ENCODE measurements at regions not wholly inside any gene's neighbourhood (a gene's known extent, or its start where the extent isn't known, plus 50 kb on each side); places are given as distances from the start of the nearest gene placed in this dataset.

GRCh38 chr3:153623834-153624233, 461.8 kb downstream of the RAP2B start:
- Histone ChIP-seq H3K4me2 (ENCODE audit: low read length) (no peak overlapping the region), H3K4me3 (ENCODE audit: low read length) (no peak overlapping the region), H3K4me1 (ENCODE audit: control insufficient read depth, insufficient read depth, low read length) (no peaks in the 10 kb centered on the region), H3K9me3 (replicated peaks; ENCODE audit: low read length) (no peaks in the 10 kb centered on the region), H3K9ac (ENCODE audit: low read depth, low read length) (no peak overlapping the region), H3K27me3 (ENCODE audit: control insufficient read depth, insufficient read depth, low read length) (no peaks in the 10 kb centered on the region), H3K36me3 (ENCODE audit: insufficient read depth, low read length) (no peaks in the 10 kb centered on the region)

- no peak overlapping the region for H3K9ac ChIP-seq (ENCODE audit: low read depth, low read length)
- no peak overlapping the region for H3K4me2 ChIP-seq (ENCODE audit: low read length)
- no peaks in the 10 kb centered on the region for H3K36me3 ChIP-seq (ENCODE audit: insufficient read depth, low read length)
- H3K27me3 ChIP-seq (ENCODE audit: control insufficient read depth, insufficient read depth, low read length): no peaks in the 10 kb centered on the region
- no peaks in the 10 kb centered on the region for H3K4me1 ChIP-seq (ENCODE audit: control insufficient read depth, insufficient read depth, low read length)
- no peak overlapping the region for H3K4me3 ChIP-seq (ENCODE audit: low read length)
- no peaks in the 10 kb centered on the region for H3K9me3 ChIP-seq (replicated peaks; ENCODE audit: low read length)
Observed at GRCh38 chr3:153624310-153625030, 462.4 kb downstream of the RAP2B start.

GRCh38 chr3:153625506-153625905, 463.5 kb downstream of the RAP2B start:
- Histone ChIP-seq H3K9me3 (replicated peaks; ENCODE audit: low read length) (no peaks in the 10 kb centered on the region), H3K27me3 (ENCODE audit: control insufficient read depth, insufficient read depth, low read length) (no peaks in the 10 kb centered on the region), H3K4me1 (ENCODE audit: control insufficient read depth, insufficient read depth, low read length) (no peaks in the 10 kb centered on the region), H3K4me2 (ENCODE audit: low read length) (no peak overlapping the region), H3K9ac (ENCODE audit: low read depth, low read length) (no peak overlapping the region), H3K36me3 (ENCODE audit: insufficient read depth, low read length) (no peaks in the 10 kb centered on the region), H3K4me3 (ENCODE audit: low read length) (no peak overlapping the region)

GRCh38 chr3:153626158-153626557, 464.1 kb downstream of the RAP2B start:
- no peak overlapping the region for H3K4me2 ChIP-seq (ENCODE audit: low read length)
- H3K9me3 ChIP-seq (replicated peaks; ENCODE audit: low read length): no peaks in the 10 kb centered on the region
- H3K36me3 ChIP-seq (ENCODE audit: insufficient read depth, low read length): no peaks in the 10 kb centered on the region
- no peak overlapping the region for H3K9ac ChIP-seq (ENCODE audit: low read depth, low read length)
- no peak overlapping the region for H3K4me3 ChIP-seq (ENCODE audit: low read length)
- H3K27me3 ChIP-seq (ENCODE audit: control insufficient read depth, insufficient read depth, low read length): no peaks in the 10 kb centered on the region
- H3K4me1 ChIP-seq (ENCODE audit: control insufficient read depth, insufficient read depth, low read length): no peaks in the 10 kb centered on the region

GRCh38 chr3:153628591-153628990, 466.6 kb downstream of the RAP2B start:
- no peaks in the 10 kb centered on the region for H3K4me1 ChIP-seq (ENCODE audit: control insufficient read depth, insufficient read depth, low read length)
- no peaks in the 10 kb centered on the region for H3K9me3 ChIP-seq (replicated peaks; ENCODE audit: low read length)
- H3K4me3 ChIP-seq (ENCODE audit: low read length): no peak overlapping the region
- no peak overlapping the region for H3K9ac ChIP-seq (ENCODE audit: low read depth, low read length)
- H3K27me3 ChIP-seq (ENCODE audit: control insufficient read depth, insufficient read depth, low read length): no peaks in the 10 kb centered on the region
- no peaks in the 10 kb centered on the region for H3K36me3 ChIP-seq (ENCODE audit: insufficient read depth, low read length)
- H3K4me2 ChIP-seq (ENCODE audit: low read length): no peak overlapping the region

GRCh38 chr3:153629148-153629547, 467.1 kb downstream of the RAP2B start:
- H3K9me3 ChIP-seq (replicated peaks; ENCODE audit: low read length): no peaks in the 10 kb centered on the region
- H3K4me1 ChIP-seq (ENCODE audit: control insufficient read depth, insufficient read depth, low read length): no peaks in the 10 kb centered on the region
- H3K27me3 ChIP-seq (ENCODE audit: control insufficient read depth, insufficient read depth, low read length): no peaks in the 10 kb centered on the region
- no peak overlapping the region for H3K9ac ChIP-seq (ENCODE audit: low read depth, low read length)
- no peak overlapping the region for H3K4me2 ChIP-seq (ENCODE audit: low read length)
- H3K4me3 ChIP-seq (ENCODE audit: low read length): no peak overlapping the region
- H3K36me3 ChIP-seq (ENCODE audit: insufficient read depth, low read length): no peaks in the 10 kb centered on the region

- Histone ChIP-seq H3K9me3 (replicated peaks; ENCODE audit: low read length) (no peaks in the 10 kb centered on the region), H3K27me3 (ENCODE audit: control insufficient read depth, insufficient read depth, low read length) (no peaks in the 10 kb centered on the region), H3K36me3 (ENCODE audit: insufficient read depth, low read length) (no peaks in the 10 kb centered on the region), H3K9ac (ENCODE audit: low read depth, low read length) (no peak overlapping the region), H3K4me2 (ENCODE audit: low read length) (no peak overlapping the region), H3K4me1 (ENCODE audit: control insufficient read depth, insufficient read depth, low read length) (no peaks in the 10 kb centered on the region), H3K4me3 (ENCODE audit: low read length) (no peak overlapping the region)
Observed at GRCh38 chr3:153631102-153631501, 469.1 kb downstream of the RAP2B start.

GRCh38 chr3:153631664-153632063, 469.6 kb downstream of the RAP2B start:
- H3K4me2 ChIP-seq (ENCODE audit: low read length): no peak overlapping the region
- H3K9me3 ChIP-seq (replicated peaks; ENCODE audit: low read length): no peaks in the 10 kb centered on the region
- H3K4me1 ChIP-seq (ENCODE audit: control insufficient read depth, insufficient read depth, low read length): no peaks in the 10 kb centered on the region
- no peaks in the 10 kb centered on the region for H3K36me3 ChIP-seq (ENCODE audit: insufficient read depth, low read length)
- H3K4me3 ChIP-seq (ENCODE audit: low read length): no peak overlapping the region
- no peak overlapping the region for H3K9ac ChIP-seq (ENCODE audit: low read depth, low read length)
- H3K27me3 ChIP-seq (ENCODE audit: control insufficient read depth, insufficient read depth, low read length): no peaks in the 10 kb centered on the region

- H3K27me3 ChIP-seq (ENCODE audit: control insufficient read depth, insufficient read depth, low read length): no peaks in the 10 kb centered on the region
- H3K4me3 ChIP-seq (ENCODE audit: low read length): no peak overlapping the region
- H3K4me1 ChIP-seq (ENCODE audit: control insufficient read depth, insufficient read depth, low read length): no peaks in the 10 kb centered on the region
- no peaks in the 10 kb centered on the region for H3K9me3 ChIP-seq (replicated peaks; ENCODE audit: low read length)
- no peak overlapping the region for H3K9ac ChIP-seq (ENCODE audit: low read depth, low read length)
- H3K36me3 ChIP-seq (ENCODE audit: insufficient read depth, low read length): no peaks in the 10 kb centered on the region
- no peak overlapping the region for H3K4me2 ChIP-seq (ENCODE audit: low read length)
Observed at GRCh38 chr3:153633407-153633806, 471.4 kb downstream of the RAP2B start.

- H3K27me3 ChIP-seq (ENCODE audit: control insufficient read depth, insufficient read depth, low read length): no peaks in the 10 kb centered on the region
Observed at GRCh38 chr3:153634683-153635082, 472.7 kb downstream of the RAP2B start.

GRCh38 chr3:153639631-153640030, 477.6 kb downstream of the RAP2B start:
- Histone ChIP-seq H3K27me3 (ENCODE audit: control insufficient read depth, insufficient read depth, low read length) (no peaks in the 10 kb centered on the region), H3K4me2 (ENCODE audit: low read length) (no peak overlapping the region), H3K4me1 (ENCODE audit: control insufficient read depth, insufficient read depth, low read length) (no peaks in the 10 kb centered on the region), H3K9me3 (replicated peaks; ENCODE audit: low read length) (no peaks in the 10 kb centered on the region), H3K9ac (ENCODE audit: low read depth, low read length) (no peak overlapping the region), H3K36me3 (ENCODE audit: insufficient read depth, low read length) (no peaks in the 10 kb centered on the region), H3K4me3 (ENCODE audit: low read length) (no peak overlapping the region)

More at GRCh38 chr3:153634683-153635082, 472.7 kb downstream of the RAP2B start:
- H3K9ac ChIP-seq (ENCODE audit: low read depth, low read length): no peak overlapping the region
- H3K4me2 ChIP-seq (ENCODE audit: low read length): no peak overlapping the region
- H3K4me3 ChIP-seq (ENCODE audit: low read length): no peak overlapping the region
- H3K36me3 ChIP-seq (ENCODE audit: insufficient read depth, low read length): no peaks in the 10 kb centered on the region
- no peaks in the 10 kb centered on the region for H3K9me3 ChIP-seq (replicated peaks; ENCODE audit: low read length)
- no peaks in the 10 kb centered on the region for H3K4me1 ChIP-seq (ENCODE audit: control insufficient read depth, insufficient read depth, low read length)

Measured in skeletal muscle satellite cell (primary cell).